ENCODE measurements at regions not wholly inside any gene's neighbourhood (a gene's known extent, or its start where the extent isn't known, plus 50 kb on each side); places are given as distances from the start of the nearest gene placed in this dataset.

DNA sequence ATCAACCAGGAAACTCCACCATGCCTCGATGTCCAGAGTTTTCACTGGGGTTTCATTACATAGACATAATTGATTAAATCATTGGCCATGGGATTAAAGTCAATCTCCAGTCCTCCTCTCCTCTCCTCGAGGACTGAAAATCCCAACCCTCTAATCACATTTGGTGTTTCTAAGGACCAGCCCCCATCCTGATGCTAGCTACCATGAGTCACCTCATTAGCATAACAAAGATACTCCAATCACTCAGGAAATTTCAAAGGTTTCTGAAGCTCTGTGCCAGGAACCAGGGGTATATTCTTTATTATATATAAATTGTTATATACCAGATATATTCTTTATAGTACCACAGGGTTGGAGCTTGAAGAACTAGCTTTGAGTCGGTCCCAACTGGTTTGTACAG is 177.5 kb upstream of the PRNP start:
- POLR2A ChIA-PET, result no interaction called here
- intact Hi-C loops (cut with micrococcal nuclease), result no loop called here
- CTCF ChIA-PET, result interaction anchor here (0.6 kb wide), 2 partner anchors 105 to 131 kb away, joined by 3 read pairs; no protein-coding TSS in a partner anchor
- dilution Hi-C loops (cut with MboI; ENCODE audit: extremely low pct_ligation_motif_present, low sequenced_read_pairs), result no loop called here
- DNase-seq (ENCODE audit: low read depth, low spot score) (peak; percentile 35), FAIRE-seq (no peak)
- BruUV-seq (replicated peaks), result no TSS peak
- no peak for TF ChIP-seq POLR2AphosphoS5 (IDR thresholded peaks at IDR 0.05; ENCODE audit: insufficient read depth, low read depth, low read length)
- TF ChIP-seq FOS (IDR thresholded peaks at IDR 0.05; ENCODE audit: borderline replicate concordance, insufficient read depth, low read length), result peak; percentile 24
- TF ChIP-seq, protein P1, sequence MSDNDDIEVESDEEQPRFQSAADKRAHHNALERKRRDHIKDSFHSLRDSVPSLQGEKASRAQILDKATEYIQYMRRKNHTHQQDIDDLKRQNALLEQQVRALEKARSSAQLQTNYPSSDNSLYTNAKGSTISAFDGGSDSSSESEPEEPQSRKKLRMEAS (IDR thresholded peaks at IDR 0.05; ENCODE audit: insufficient read depth, insufficient read length), result no peak
- TF ChIP-seq JUN (IDR thresholded peaks at IDR 0.05; ENCODE audit: borderline replicate concordance, insufficient read depth, insufficient read length, low read depth), result peak; percentile 57
- Histone ChIP-seq H3K79me2 (ENCODE audit: control insufficient read depth, insufficient read depth, low read length) (no peaks in the 10 kb centered on the region), H3K4me2 (ENCODE audit: insufficient read depth, low read length) (no peak overlapping the region), H3K4me3 (replicated peaks in 1 of 3; ENCODE audit: insufficient read depth in 1 of 3, low read depth in 1 of 3, low read length in 3 of 3) (no peak overlapping the region), H3K9me1 (replicated peaks; ENCODE audit: control insufficient read depth, extremely low read depth, insufficient read depth, low read length) (no peaks in the 10 kb centered on the region), H3K36me3 (ENCODE audit: control insufficient read depth in 2 of 2, extremely low read depth in 1 of 2, insufficient read depth in 2 of 2, low read length in 2 of 2) (no peaks in the 10 kb centered on the region), H3K27ac (ENCODE audit: insufficient read depth, low read depth, low read length) (peak overlapping the region; percentile 96), H3K4me1 (ENCODE audit: control insufficient read depth, extremely low read depth, insufficient read depth, low read length) (peaks cover 50% of the 10 kb centered on the region), H3K27me3 (ENCODE audit: control insufficient read depth in 2 of 2, insufficient read depth in 2 of 2, low read length in 2 of 2) (no peaks in the 10 kb centered on the region), H4K20me1 (replicated peaks; ENCODE audit: control insufficient read depth, extremely low read depth, insufficient read depth, low read length) (no peaks in the 10 kb centered on the region), H3K9me3 (replicated peaks; ENCODE audit: control insufficient read depth, insufficient read depth, low read length) (no peaks in the 10 kb centered on the region), H3K9ac (replicated peaks; ENCODE audit: extremely low read depth, insufficient read depth, low read length) (peak overlapping the region; percentile 10), H2AFZ (ENCODE audit: low read depth, low read length) (no peak overlapping the region)

DNA sequence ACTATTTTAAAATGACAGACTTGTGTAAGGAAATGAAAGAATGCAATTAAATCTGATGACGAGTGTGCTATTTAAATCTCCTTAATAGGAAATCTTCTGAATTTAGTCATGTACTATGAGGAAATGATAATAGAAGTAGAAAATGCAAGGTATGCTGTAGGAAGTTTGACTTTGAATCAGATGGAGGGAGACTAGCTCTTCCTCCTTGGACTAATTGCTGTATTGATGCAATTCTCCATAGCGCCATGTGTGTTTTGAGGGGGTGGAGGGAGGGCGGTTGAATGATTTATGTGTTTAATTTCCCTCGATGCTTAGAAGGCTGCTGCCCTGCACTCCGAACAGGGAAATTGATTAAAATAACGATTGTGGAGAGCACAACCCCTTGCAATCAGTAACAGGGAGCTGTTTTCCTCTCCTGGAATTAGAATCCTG is 179.0 kb upstream of the PRNP start:
- Histone ChIP-seq H3K9me3 (replicated peaks; ENCODE audit: control insufficient read depth, insufficient read depth, low read length) (no peaks in the 10 kb centered on the region), H3K9me1 (replicated peaks; ENCODE audit: control insufficient read depth, extremely low read depth, insufficient read depth, low read length) (no peaks in the 10 kb centered on the region), H3K9ac (replicated peaks; ENCODE audit: extremely low read depth, insufficient read depth, low read length) (peak overlapping the region; percentile 83), H3K36me3 (ENCODE audit: control insufficient read depth in 2 of 2, extremely low read depth in 1 of 2, insufficient read depth in 2 of 2, low read length in 2 of 2) (no peaks in the 10 kb centered on the region), H3K27me3 (ENCODE audit: control insufficient read depth in 2 of 2, insufficient read depth in 2 of 2, low read length in 2 of 2) (no peaks in the 10 kb centered on the region), H3K27ac (ENCODE audit: insufficient read depth, low read depth, low read length) (peak overlapping the region; percentile 96), H4K20me1 (replicated peaks; ENCODE audit: control insufficient read depth, extremely low read depth, insufficient read depth, low read length) (no peaks in the 10 kb centered on the region), H3K4me3 (replicated peaks in 1 of 3; ENCODE audit: insufficient read depth in 1 of 3, low read depth in 1 of 3, low read length in 3 of 3) (no peak overlapping the region), H2AFZ (ENCODE audit: low read depth, low read length) (no peak overlapping the region), H3K79me2 (ENCODE audit: control insufficient read depth, insufficient read depth, low read length) (no peaks in the 10 kb centered on the region), H3K4me1 (ENCODE audit: control insufficient read depth, extremely low read depth, insufficient read depth, low read length) (peaks cover 37% of the 10 kb centered on the region), H3K4me2 (ENCODE audit: insufficient read depth, low read length) (peak overlapping the region; percentile 50)
- no TSS peak for BruUV-seq (replicated peaks)
- ChIA-PET POLR2A (interaction anchor here (0.7 kb wide), 1 partner anchor 45 kb away, joined by 3 read pairs; no protein-coding TSS in a partner anchor), CTCF (interaction anchor here (1.1 to 1.3 kb wide), 3 partner anchors 48 to 87 kb away, joined by 4 read pairs; no protein-coding TSS in a partner anchor)
- dilution Hi-C loops (cut with MboI; ENCODE audit: extremely low pct_ligation_motif_present, low sequenced_read_pairs) (no loop called here), intact Hi-C loops (cut with micrococcal nuclease) (loop anchor here (1.0 kb wide), 3 partner anchors 43 to 85 kb away; no protein-coding TSS in a partner anchor)
- DNase-seq (ENCODE audit: low read depth, low spot score) (peak; percentile 96), FAIRE-seq (peak; percentile 87)
- TF ChIP-seq JUN (IDR thresholded peaks at IDR 0.05; ENCODE audit: borderline replicate concordance, insufficient read depth, insufficient read length, low read depth) (peak; percentile 96), FOS (IDR thresholded peaks at IDR 0.05; ENCODE audit: borderline replicate concordance, insufficient read depth, low read length) (peak; percentile 66), EZH2 (IDR thresholded peaks at IDR 0.05; ENCODE audit: borderline replicate concordance, low read depth, low read length, severe bottlenecking) (no peak), MYC (IDR thresholded peaks at IDR 0.05; ENCODE audit: low read depth, low read length) (peak; percentile 30), POLR2AphosphoS5 (IDR thresholded peaks at IDR 0.05; ENCODE audit: insufficient read depth, low read depth, low read length) (peak; percentile 85), POLR2A (IDR thresholded peaks at IDR 0.05; ENCODE audit: low read depth, low read length) (no peak), GATA2 (IDR thresholded peaks at IDR 0.05; ENCODE audit: insufficient read depth, insufficient read length, low read depth, low read length) (peak; percentile 73)
- TF ChIP-seq, protein P1 (IDR thresholded peaks at IDR 0.05; ENCODE audit: insufficient read depth, insufficient read length), result peak; percentile 26
- TF ChIP-seq, protein P2, sequence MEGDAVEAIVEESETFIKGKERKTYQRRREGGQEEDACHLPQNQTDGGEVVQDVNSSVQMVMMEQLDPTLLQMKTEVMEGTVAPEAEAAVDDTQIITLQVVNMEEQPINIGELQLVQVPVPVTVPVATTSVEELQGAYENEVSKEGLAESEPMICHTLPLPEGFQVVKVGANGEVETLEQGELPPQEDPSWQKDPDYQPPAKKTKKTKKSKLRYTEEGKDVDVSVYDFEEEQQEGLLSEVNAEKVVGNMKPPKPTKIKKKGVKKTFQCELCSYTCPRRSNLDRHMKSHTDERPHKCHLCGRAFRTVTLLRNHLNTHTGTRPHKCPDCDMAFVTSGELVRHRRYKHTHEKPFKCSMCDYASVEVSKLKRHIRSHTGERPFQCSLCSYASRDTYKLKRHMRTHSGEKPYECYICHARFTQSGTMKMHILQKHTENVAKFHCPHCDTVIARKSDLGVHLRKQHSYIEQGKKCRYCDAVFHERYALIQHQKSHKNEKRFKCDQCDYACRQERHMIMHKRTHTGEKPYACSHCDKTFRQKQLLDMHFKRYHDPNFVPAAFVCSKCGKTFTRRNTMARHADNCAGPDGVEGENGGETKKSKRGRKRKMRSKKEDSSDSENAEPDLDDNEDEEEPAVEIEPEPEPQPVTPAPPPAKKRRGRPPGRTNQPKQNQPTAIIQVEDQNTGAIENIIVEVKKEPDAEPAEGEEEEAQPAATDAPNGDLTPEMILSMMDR (IDR thresholded peaks at IDR 0.05; ENCODE audit: extremely low read depth in 1 of 2, insufficient read depth in 1 of 2, low read depth in 1 of 2, low read length in 2 of 2), result no peak
